AML-193 (cell line): ENCODE measurements at regions not wholly inside any gene's neighbourhood (a gene's known extent, or its start where the extent isn't known, plus 50 kb on each side); places are given as distances from the start of the nearest gene placed in this dataset.

Source experiments
- DNase-seq, 2 experiments: peaks; one replicate each; lab custom pipeline; 2025; lab: John Stamatoyannopoulos, UW

GRCh38 chrX:100512471-100512870 lies 72.3 kb upstream of the TNMD start:
- DNase-seq, result peak in 1 of 2 experiments; percentile 4

GRCh38 chrX:100494646-100495370 lies 84.7 kb upstream of the PCDH19 start:
- DNase-seq, result no peak

GRCh38 chrX:100491174-100491573 lies 81.1 kb upstream of the PCDH19 start:
- no peak for DNase-seq

DNA sequence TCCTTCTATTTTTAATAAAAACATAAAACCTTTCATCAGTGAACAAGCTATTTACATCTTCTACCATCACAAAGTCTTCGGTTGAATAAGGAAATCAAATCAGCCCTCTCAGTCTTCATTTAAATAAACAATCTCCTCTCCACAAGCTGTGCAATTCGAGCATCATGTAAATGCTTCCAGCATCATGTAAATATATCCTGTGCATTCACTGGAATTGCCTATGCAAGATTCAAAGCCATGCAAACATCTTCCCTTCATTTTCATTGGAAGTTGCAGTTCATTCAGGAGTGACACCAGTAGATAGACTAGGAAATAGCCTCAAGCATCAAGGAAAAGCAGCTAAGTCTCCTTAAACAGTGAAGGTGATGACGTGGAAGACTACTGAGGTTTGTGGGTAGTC lies 77.7 kb upstream of the PCDH19 start:
- DNase-seq, result no peak

DNA sequence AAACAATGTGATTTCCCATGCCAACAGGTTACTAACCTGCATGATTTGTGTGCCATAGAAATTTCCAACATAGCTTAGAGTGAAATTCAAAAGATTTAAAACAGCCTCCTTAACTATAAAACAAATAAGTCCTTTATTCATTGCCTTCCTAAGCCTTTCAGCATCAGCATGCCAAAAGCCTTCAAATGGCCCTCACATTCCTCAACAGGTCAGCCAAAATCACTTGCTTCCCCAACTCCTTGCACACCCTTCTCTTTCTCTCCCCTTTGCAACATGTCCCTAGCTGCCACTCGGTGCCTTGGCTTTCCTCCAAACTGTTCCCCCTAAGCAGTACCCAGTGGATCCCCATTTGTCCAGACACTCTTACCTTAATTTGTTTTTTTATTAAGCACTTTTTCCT lies 74.9 kb upstream of the PCDH19 start:
- no peak for DNase-seq

DNA sequence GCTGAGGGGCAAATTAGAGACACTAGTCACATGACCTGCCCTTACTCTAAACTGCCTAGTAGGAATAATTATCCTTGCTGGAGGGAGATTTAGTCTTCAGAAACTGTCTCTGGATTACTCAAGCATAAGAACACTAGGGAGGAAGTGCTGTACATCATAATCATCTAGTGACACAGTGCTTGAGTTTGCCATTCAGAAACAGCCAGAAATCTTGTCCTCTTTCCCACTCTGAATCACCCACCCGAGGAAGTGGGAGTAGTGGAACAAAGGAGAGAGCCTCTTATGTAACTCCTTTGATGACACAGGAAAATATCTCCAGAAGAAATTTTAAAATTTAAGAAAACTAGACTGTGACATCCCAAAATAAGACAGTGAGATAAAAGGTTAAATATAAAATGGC lies 69.3 kb upstream of the PCDH19 start:
- no peak for DNase-seq

DNA sequence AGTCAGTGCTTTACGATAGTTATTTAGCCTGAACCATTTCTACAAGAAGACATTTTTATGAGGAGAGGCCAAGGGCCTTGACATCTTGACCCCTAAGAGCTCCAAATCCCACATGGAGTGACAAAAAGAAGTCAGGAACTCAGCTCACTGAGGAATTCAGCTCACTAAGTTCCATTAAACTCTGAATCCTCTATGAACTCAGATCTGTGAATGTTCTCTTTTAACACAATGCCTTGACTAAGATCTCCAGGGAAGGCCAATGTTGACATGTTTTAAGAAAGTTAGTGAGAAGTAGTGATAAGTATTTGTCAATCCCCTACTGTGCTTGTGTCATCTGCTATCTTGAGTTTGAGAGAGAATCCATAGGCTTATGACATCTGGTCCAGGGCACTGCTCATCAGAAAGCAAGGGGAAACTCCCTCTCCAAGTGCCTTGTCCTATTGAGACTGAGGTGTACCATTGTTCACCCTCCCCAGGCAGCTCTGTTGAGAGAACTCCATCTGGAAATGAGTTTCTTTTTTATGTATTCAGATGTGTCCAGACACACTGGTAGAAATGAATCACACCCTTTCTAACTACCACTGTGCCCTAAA lies 68.7 kb upstream of the PCDH19 start:
- no peak for DNase-seq

- DNase-seq, result no peak
These were observed 67.9 kb upstream of the PCDH19 start for GRCh38 chrX:100477958-100478357.

- no peak for DNase-seq
These were observed 67.4 kb upstream of the PCDH19 start for GRCh38 chrX:100477467-100477866.
